GM21619 (cell line): ENCODE measurements at regions not wholly inside any gene's neighbourhood (a gene's known extent, or its start where the extent isn't known, plus 50 kb on each side); places are given as distances from the start of the nearest gene placed in this dataset.
"Not testable (repeated sequence)": the region's sequence is repeated elsewhere in the genome, so short reads cannot be mapped to it uniquely, and the experiment has no call there.

ENCODE experiments used
- ATAC-seq: cut with Tn5 transposase; IDR thresholded peaks from one replicate; pipeline ENCODE4 v1.9.1; 2021; ENCODE audit not compliant: unreplicated experiment

GRCh38 chr6:88458662-88459061 is 292.5 kb upstream of the CNR1 start:
- ATAC-seq: no peak

- no peak for ATAC-seq
Observed at GRCh38 chr6:88456221-88456859, 290.2 kb upstream of the CNR1 start.

- ATAC-seq: no peak
Observed at GRCh38 chr6:88455317-88455716, 289.2 kb upstream of the CNR1 start.

DNA sequence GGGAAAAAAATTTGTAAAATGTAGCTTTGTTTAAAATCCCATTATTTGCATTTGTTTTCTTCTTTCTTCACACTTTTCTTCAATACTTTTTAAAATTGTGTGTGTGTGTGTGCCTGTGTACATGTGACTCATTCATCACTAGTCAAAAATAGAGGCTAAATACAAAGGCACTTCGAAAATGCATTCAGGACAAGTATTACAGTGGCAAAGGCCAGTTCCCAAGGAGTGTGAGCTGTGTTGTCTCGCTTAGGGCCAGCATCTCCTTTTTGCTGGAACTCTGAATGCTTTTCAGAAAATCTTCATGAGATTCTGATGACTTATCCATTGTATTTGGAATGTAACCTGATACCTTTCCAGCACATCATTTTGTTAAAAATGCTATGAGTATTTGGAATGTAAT is 288.5 kb upstream of the CNR1 start:
- no peak for ATAC-seq

GRCh38 chr6:88449770-88450169 is 283.6 kb upstream of the CNR1 start:
- ATAC-seq: no peak

DNA sequence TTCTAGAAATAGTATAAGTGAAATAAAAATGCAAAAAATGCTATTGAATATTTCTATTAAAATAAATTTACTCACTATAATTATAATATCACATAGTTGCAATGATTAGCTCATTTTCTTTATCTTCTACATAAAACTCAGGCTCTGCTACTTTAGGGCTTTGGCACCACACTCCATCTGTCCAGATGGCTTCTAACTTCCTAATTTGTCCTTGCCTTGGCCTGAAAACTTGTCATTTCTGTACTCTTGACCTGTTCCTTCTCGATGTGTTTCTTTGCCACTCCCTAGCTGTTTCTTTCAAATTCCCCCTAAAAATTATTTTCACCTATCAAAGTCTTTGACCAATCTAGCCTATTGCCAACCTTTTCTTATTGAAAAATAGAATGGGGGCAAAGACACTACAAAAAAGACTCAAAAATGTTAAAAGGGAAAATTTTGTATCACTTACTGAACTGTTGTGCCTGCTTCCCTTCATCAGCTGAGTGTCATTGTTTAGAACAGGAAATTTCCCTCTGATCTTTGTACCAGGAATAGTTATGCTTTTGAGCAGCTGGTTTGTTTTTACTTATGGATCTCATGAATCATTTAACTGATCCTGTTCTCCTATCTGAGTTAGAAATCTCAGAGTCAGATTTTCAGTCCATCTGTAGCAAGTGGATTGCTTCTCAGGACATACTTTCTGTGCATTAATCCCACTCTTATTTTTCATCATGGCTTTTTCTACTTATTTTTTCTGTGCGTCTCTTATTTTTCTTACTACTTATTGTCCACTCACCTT is 279.2 kb upstream of the CNR1 start:
- ATAC-seq: no peak

DNA sequence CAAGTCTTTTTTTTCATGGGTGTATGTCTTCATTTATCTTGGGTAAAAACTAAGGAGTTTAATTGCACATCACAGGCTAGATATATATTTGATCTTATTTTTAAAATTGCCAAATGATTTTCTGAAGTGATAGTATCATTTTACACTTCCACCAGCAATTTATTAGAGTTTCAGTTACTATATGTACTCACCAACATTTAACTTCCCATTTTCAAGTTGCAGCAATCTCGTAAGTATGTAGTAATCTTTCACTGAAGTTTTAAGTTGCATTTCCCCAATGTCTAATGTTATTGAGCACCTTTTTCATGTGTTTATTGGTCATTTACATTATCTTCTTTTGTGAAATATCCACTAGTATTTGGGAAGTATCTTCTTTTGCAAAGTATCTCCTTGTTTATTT is 277.4 kb upstream of the CNR1 start:
- ATAC-seq: no peak

GRCh38 chr6:88442737-88443136 is 276.6 kb upstream of the CNR1 start:
- no peak for ATAC-seq

DNA sequence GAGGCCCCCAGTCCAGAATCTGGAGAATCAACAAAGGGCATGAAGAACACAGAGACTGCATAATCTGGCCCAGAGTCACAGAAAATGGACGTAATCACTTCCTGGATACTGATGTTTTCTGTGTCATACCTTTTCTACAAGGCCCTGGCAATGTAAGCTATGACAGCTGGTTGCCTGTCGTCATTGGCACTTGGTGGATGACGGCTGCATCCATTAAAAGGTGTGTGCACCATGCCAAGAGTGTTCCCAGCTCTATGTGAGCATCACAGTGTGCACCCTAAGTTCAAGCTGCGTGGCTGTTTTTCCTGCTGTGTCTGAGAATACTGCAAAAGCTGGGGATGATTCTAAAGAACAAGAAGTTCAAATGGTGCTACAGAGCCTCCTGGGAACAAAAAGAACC is 275.2 kb upstream of the CNR1 start:
- no peak for ATAC-seq

DNA sequence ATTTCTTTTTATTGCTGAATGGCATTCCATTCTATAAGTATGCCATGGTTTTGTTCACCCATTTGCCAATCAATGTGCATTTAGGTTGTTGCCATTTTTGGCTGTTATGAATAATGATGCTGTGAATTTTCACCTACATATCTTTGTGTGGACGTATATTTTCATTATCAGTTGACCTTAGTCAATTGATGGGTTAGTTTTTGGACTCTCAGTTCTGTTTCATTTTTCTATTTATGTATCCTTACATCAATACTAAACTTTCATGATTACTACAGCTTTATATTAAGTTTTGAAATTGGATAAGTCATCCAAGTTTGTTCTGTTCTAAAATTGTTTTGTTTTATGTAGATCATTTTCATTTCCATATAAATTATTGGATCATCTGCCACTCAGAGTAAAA is 261.9 kb upstream of the CNR1 start:
- no peak for ATAC-seq

DNA sequence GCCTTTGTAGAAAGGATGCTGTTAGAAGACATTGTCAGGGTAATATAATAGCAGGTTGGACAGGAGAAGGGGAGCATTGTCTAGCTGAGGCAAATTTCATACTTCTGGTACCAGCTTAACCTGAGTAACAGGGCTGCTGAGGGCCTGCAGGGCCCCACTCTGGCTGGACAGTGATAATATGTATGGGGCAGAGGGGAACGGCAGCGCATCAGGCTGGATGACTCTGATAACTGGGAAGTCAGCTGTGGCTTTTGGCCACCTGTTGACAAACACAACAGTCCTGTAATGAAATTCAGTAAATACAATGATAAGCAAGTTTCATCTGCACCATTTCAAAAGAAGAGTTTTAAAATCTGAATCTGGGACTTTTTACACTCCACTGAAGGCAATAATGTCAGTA is 259.9 kb upstream of the CNR1 start:
- no peak for ATAC-seq

- no peak for ATAC-seq
Observed at GRCh38 chr6:88422831-88423230, 256.7 kb upstream of the CNR1 start.

- not testable (repeated sequence) for ATAC-seq
Observed at GRCh38 chr6:88420967-88421488, 254.9 kb upstream of the CNR1 start.

GRCh38 chr6:88418921-88419810 is 253.0 kb upstream of the CNR1 start:
- ATAC-seq: not testable (repeated sequence)

DNA sequence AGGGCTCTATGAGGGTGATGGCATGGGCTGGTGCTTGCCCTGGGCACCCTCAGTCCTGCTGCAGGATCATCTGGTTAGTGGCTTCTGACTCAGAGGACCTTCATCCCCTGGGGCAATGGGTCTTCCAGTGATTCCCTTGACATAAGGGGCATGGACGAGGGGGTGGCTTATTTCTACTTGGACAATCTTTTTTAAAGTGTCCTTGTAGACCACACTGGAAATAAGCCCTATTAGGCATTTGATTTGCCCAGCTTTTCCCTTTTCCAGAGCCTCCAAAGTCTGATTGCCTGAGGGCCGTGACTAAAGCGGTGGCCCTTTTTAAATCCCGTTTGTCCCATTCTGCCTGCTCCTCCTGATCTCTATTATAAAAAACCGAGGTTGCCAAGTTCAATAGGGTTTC is 251.2 kb upstream of the CNR1 start:
- not testable (repeated sequence) for ATAC-seq

GRCh38 chr6:88413459-88413858 is 247.3 kb upstream of the CNR1 start:
- ATAC-seq: no peak

DNA sequence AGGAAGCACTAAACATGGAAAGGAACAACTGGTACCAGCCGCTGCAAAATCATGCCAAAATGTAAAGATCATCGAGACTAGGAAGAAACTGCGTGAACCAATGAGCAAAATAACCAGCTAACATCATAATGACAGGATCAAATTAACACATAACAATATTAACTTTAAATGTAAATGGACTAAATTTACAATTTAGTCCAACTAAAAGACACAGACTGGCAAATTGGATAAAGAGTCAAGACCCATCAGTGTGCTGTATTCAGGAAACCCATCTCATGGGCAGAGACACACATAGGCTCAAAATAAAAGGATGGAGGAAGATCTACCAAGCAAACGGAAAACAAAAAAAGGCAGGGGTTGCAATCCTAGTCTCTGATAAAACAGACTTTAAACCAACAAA is 242.2 kb upstream of the CNR1 start:
- not testable (repeated sequence) for ATAC-seq

GRCh38 chr6:88406674-88407073 is 240.5 kb upstream of the CNR1 start:
- not testable (repeated sequence) for ATAC-seq

GRCh38 chr6:88403486-88403885 is 237.3 kb upstream of the CNR1 start:
- no peak for ATAC-seq

DNA sequence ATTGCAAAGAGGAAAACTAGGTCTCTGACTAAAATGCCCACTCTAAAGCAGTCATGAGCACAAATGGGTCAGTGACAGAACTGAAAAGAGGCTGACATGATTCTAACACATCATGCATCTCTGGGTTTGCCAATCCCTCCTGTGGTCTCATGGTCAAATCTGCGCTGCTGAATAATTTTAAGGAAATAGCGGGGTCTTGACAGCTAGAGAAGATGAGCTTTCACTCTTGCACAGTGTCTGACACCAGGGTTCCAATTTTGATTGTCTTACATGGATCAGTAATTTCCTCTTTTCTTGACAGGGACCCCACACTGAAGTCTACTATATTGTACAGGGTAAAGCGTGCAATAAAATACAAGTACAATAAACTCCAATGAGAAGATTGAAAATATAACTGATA is 236.8 kb upstream of the CNR1 start:
- ATAC-seq: no peak

DNA sequence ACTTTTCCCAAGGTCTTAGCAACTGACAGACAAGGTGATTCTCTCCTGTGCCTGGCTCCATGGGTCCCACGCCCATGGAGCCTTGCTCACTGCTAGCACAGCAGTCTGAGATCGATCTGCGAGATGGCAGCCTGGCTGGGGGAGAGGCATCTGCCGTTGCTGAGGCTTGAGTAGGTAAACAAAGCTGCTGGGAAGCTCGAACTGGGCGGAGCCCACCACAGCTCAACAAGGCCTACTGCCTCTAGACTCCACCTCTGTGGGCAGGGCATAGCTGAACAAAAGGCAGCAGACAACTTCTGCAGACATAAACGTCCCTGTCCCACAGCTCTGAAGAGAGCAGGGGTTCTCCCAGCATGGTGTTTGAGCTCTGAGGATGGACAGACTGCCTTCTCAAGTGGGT is 224.9 kb upstream of the CNR1 start:
- not testable (repeated sequence) for ATAC-seq
